Right ventricle myocardium inferior (tissue), 1 donor: ENCODE measurements at regions not wholly inside any gene's neighbourhood (a gene's known extent, or its start where the extent isn't known, plus 50 kb on each side); places are given as distances from the start of the nearest gene placed in this dataset.
"Not testable (repeated sequence)": the region's sequence is repeated elsewhere in the genome, so short reads cannot be mapped to it uniquely, and the experiment has no call there.

Source experiments
- ATAC-seq: fragments of 200-7000 bp; cut with Tn5 transposase; one replicate; pipeline ENCODE4 v1.9.1; 2020; ENCODE audit warnings: mild to moderate bottlenecking, moderate library complexity
- DNase-seq: peaks from one replicate; pipeline ENCODE4 v3.0.0; 2021; ENCODE audit errors: missing footprints
- intact Hi-C: fragments of 100-400 bp; cut with DNase I; formaldehyde crosslinking; loops from one replicate; pipeline ENCODE4 v1.11.0; 2022
- donor health status: DM: no; HTN: yes; CAD: no; lungs with severe emphysema.

- intact Hi-C loops: no loop called here
- ATAC-seq: no peak
- no peak for DNase-seq
Observed at GRCh38 chr4:28391877-28392276, 1531.2 kb downstream of the STIM2 start.

- DNase-seq (no peak), ATAC-seq (no peak)
- intact Hi-C loops: no loop called here
Observed at GRCh38 chr4:28402751-28403150, 1542.1 kb downstream of the STIM2 start.

- no peak for DNase-seq
- no peak for ATAC-seq
- intact Hi-C loops: no loop called here
Observed at GRCh38 chr4:28421221-28421620, 1560.6 kb downstream of the STIM2 start.

DNA sequence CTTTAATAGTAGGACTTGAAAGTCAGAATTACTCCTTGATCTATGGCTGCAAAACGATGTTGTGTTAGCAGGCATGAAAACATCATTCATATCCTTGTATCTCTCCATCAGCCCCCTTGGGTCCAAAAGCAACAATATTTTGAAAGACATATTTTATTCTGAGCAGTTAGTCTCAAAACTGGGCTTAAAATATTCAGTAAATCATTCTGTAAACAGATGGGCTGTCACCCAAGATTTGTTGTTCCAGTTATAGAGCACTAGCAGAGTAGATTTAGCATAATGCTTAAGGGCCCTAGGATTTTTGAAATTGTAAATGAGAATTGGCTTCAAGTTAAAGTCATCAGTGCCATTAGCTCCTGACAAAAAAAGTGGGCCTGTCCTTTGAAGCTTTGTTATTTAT lies 1565.6 kb downstream of the STIM2 start:
- intact Hi-C loops: no loop called here
- ATAC-seq: no peak
- DNase-seq: no peak

GRCh38 chr4:28427306-28428085 lies 1566.9 kb downstream of the STIM2 start:
- intact Hi-C loops: no loop called here
- no peak for ATAC-seq
- no peak for DNase-seq

DNA sequence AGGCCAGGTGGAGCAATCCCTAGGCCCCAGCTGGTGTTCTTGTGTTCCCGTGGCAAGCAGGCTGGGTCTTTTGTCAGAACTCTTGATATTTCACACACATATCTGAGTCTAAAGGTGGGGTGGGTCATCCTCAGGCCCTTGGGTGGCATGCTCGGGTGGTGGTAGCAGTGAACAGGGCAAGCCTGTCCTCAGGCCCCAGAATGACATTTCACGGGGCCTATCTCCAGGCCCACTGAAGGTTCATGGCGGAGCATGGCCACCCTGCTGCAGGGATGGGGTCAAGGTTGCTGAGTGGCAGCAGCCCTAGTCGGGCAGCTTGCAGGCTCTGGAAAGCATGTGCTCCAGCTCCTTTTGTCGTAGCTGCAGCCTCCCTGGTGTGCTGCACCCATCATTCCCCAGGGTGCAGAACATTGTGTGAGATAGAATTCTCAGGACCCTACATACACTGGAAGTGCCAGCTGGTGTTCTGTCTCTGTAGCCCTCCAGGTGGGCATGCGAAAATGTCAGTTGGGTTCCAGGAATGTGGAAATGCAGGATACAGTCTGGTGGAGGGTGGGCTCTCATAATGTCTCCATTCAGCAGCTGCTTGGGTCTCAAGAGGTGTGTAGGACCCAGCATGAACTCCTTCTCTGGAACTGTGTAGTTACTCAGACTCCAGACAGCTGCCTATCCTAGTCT lies 1571.8 kb downstream of the STIM2 start:
- no peak for DNase-seq
- intact Hi-C loops: no loop called here
- no peak for ATAC-seq

DNA sequence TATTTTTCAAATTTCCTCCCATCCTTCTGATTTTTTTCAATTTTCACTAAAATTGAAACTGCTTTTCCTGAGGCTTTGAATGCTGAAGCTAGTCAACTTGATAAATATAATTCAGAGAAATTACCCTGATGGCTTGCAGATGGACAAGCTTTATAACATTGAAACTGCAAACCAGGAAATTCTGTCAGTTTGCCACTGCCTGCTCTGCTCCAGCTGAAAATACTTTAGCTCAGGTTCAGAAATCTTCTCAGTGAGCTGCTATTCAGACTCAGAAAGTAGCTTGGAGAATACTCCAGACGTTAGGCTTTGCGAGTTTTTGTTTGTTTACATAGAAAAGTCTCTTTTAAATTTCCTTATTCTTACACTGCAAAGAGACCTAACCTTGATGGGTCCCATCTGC lies 1574.7 kb downstream of the STIM2 start:
- ATAC-seq: no peak
- intact Hi-C loops: no loop called here
- no peak for DNase-seq

GRCh38 chr4:28436191-28437080 lies 1575.8 kb downstream of the STIM2 start:
- intact Hi-C loops: no loop called here
- DNase-seq (no peak), ATAC-seq (no peak)

- intact Hi-C loops: no loop called here
- ATAC-seq (no peak), DNase-seq (no peak)
Observed at GRCh38 chr4:28443371-28443770, 1582.7 kb downstream of the STIM2 start.

DNA sequence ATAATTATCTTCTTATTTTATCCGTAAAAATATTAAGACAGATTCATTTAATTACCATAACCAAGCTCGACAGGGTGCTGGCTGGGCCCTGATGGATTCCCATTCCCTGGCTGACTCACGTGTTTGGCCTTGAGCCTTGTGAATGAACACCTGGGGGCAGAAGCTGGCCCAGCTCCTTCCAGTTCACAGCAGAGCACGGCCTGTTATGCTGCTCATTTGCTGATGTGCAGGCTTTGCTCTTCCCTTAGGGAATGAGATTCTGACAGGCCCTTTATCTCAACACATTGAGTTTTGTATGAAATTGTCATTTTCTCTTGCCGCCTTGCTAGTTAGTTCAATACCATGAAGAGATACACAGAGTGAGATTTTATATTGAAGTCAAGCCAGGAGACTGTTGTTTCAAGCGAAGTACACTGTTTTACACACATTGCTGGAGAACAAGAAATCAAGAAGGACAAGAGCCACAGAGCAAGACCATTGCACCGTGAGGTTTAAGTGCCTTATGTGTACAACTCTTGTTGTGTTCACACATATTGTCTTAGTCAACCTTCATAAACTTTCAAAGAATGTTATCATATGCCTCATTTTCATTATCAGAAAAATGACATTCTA lies 1583.3 kb downstream of the STIM2 start:
- intact Hi-C loops: no loop called here
- DNase-seq (no peak), ATAC-seq (no peak)

DNA sequence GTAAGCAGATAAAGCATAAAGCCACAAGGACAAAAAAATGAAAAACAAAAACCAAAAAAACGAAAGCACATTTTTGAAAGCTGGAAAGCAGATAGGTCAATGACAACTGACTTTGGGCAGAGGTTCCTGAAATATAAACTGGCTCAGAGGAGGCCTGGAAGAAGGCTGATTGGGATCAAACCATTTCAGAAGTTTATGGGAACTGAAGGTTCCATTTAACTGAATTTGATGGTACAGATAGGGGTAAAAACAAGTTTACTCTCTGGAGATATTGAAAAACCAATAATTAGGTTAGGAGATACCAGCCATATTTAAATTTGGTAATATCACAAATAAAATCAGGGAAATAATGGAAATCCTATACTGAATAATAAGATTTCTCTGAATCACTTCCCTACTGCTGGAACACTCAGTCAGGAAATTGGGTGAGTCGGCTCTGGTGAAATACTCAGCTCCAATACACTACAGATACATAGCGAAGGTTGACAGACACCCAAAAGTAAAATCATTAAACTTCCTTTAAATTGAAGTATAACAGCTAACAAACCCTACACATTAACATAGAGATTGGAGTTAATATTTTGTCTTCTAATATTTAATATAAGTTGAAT lies 1584.3 kb downstream of the STIM2 start:
- intact Hi-C loops: no loop called here
- DNase-seq (no peak), ATAC-seq (no peak)

GRCh38 chr4:28449085-28449484 lies 1588.4 kb downstream of the STIM2 start:
- ATAC-seq (no peak), DNase-seq (no peak)
- intact Hi-C loops: no loop called here

GRCh38 chr4:28451346-28451745 lies 1590.7 kb downstream of the STIM2 start:
- no peak for DNase-seq
- no peak for ATAC-seq
- intact Hi-C loops: no loop called here

DNA sequence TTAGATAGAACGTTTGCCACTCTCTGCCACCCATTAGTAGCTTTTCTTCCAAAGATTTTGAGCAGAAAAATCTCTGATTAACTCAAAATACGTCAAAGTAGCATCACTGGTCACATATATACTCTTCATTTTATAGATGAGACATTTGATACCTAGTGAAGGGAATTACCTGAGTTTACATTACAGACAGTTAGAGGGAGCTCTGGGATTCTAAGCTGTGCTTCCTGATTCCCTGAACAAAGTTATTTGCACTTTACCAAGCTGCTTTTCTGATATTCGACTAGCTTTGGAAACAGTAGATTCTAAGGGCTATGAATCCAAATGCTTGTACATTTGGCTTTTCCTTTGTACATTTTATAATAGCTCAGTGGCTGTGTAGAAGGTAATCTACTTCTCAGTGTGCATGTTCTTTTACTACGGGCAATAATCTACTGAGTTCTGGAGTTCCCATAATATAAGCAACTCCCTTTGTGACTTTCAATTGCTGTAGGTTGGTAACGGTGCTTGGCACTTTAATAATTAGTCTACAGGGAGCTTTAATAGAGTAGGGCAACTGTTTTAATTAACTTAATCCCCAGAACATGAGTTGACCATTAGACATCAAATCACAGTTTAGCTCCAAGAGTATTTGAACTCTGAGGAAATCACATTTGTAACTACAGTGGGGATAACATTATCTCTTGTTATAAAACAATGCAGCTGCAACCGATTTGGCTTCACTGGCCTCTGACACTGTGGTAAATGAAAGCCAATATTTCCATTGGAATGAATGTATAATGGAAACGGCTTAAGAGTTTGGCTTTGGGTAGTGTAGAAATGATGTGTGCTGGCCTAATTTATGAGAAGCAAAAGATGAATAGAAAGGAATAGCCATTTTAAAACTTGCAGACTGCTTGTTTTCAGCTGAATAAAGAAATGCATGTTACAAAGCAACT lies 1602.4 kb downstream of the STIM2 start:
- intact Hi-C loops: no loop called here
- DNase-seq (no peak), ATAC-seq (no peak)

- intact Hi-C loops: no loop called here
- no peak for ATAC-seq
- DNase-seq: no peak
Observed at GRCh38 chr4:28464823-28465222, 1604.2 kb downstream of the STIM2 start.

- DNase-seq, ATAC-seq, intact Hi-C loops: not testable (repeated sequence)
Observed at GRCh38 chr4:28466886-28467285, 1606.2 kb downstream of the STIM2 start.

DNA sequence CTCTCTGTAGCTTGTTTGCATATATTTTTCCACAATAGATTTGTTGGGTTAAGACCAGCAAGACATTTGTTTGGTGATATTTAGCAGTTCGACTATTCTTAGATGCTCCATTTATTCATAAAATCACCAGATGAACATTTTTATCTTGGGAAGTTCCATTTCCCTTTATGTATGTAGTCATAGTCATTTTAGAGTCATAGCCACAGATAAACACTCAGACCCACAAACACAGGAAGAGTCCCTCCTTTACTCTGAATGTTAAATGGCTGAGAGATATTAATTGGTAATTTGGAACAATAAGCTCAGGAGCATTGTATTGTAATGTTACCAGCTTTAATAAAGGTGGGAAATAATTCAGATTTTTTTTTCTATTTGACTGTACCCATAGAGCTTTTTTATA lies 1608.7 kb downstream of the STIM2 start:
- ATAC-seq: no peak
- intact Hi-C loops: no loop called here
- DNase-seq: no peak

- ATAC-seq (no peak), DNase-seq (no peak)
- intact Hi-C loops: no loop called here
Observed at GRCh38 chr4:28469886-28470285, 1609.2 kb downstream of the STIM2 start.
